AG04450 (cell line): ENCODE measurements at regions not wholly inside any gene's neighbourhood (a gene's known extent, or its start where the extent isn't known, plus 50 kb on each side); places are given as distances from the start of the nearest gene placed in this dataset.

Experiments used
- CTCF ChIA-PET: fragments of 300-600, 350-600 bp; formaldehyde crosslinking; extraction: SDS; loops from one replicate; lab custom pipeline; 2022; ENCODE audit warnings: antibody characterized with exemption, inconsistent platforms; lab: Charles Lee
- POLR2A ChIA-PET: fragments of 350-600 bp; formaldehyde crosslinking; extraction: SDS; loops from one replicate; lab custom pipeline; 2021; ENCODE audit warnings: antibody characterized with exemption, inconsistent platforms; lab: Yijun Ruan, JAX
- DNase-seq: peaks from one replicate; pipeline ENCODE4 v3.0.0-alpha.2; 2011; ENCODE audit warnings: low read depth, low spot score
- H3K27ac ChIP-seq: one replicate; pipeline ENCODE4 v1.5.1; 2012; ENCODE audit warnings: low read depth, low read length, control low read depth
- H3K27me3 ChIP-seq: one replicate; pipeline ENCODE4 v1.6.0; 2012; ENCODE audit warnings: low read length; ENCODE audit not compliant: control insufficient read depth, insufficient read depth
- H3K4me3 ChIP-seq: 2 replicates; pipeline ENCODE4 v1.5.1; 2011; ENCODE audit warnings: mild to moderate bottlenecking, low read depth, low read length, control low read depth
- H3K9me3 ChIP-seq: 2 replicates; pipeline ENCODE4 v1.5.1; 2012; ENCODE audit warnings: low read length; ENCODE audit not compliant: control insufficient read depth, insufficient read depth
- TF ChIP-seq, protein P1 (sequence below): IDR thresholded peaks from 2 replicates; pipeline ENCODE4 v1.5.1; 2011; ENCODE audit warnings: low read depth, low read length, control low read depth, inconsistent platforms

DNA sequence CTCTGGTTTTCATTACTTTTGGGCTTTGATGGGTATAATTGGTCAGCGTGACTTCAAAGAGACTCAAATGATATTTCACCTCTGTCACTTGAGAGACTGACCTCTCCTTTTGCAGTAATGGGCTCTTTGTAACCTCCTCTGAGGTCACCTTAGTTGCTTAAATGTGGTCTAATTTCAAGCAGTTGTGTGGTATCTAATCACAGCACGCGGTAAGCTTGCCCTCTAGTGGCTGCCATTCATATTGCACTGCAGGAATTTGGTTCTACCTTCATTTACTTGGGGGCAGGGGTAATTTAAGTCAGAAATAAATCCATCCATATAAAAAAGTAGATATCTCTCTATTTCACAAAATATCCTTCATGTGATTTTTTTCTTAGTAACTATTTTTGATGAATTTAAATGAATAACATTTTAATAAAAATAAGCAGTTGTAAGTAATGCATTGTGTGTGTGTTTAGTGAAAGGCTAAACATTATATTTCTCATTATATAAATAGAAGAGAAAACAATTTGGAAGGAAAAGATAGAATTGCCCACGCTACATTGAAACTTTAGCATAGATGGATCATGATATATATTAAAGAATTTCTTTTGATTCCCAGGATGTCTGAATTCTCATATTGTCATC is 55.0 kb upstream of the ANO3 start:
- Histone ChIP-seq H3K27me3 (no peaks in the 10 kb centered on the region), H3K4me3 (no peak overlapping the region), H3K9me3 (no peaks in the 10 kb centered on the region), H3K27ac (no peak overlapping the region)
- POLR2A ChIA-PET, result no interaction called here
- CTCF ChIA-PET, result interaction anchor here (1.0 to 2.1 kb wide), 4 partner anchors 13 to 296 kb away, joined by 3 to 11 read pairs (median 6); no protein-coding TSS in a partner anchor
- TF ChIP-seq, protein P1, sequence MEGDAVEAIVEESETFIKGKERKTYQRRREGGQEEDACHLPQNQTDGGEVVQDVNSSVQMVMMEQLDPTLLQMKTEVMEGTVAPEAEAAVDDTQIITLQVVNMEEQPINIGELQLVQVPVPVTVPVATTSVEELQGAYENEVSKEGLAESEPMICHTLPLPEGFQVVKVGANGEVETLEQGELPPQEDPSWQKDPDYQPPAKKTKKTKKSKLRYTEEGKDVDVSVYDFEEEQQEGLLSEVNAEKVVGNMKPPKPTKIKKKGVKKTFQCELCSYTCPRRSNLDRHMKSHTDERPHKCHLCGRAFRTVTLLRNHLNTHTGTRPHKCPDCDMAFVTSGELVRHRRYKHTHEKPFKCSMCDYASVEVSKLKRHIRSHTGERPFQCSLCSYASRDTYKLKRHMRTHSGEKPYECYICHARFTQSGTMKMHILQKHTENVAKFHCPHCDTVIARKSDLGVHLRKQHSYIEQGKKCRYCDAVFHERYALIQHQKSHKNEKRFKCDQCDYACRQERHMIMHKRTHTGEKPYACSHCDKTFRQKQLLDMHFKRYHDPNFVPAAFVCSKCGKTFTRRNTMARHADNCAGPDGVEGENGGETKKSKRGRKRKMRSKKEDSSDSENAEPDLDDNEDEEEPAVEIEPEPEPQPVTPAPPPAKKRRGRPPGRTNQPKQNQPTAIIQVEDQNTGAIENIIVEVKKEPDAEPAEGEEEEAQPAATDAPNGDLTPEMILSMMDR, result peak; percentile 99
- peak; percentile 20 for DNase-seq

- CTCF ChIA-PET, result interaction anchor here (0.6 to 2.1 kb wide), 3 partner anchors 8 to 297 kb away, joined by 4 to 11 read pairs (median 9); no protein-coding TSS in a partner anchor
Measured at GRCh38 chr11:26278354-26278753, 53.6 kb upstream of the ANO3 start.

More at GRCh38 chr11:26278354-26278753, 53.6 kb upstream of the ANO3 start:
- DNase-seq, result no peak
- no peak overlapping the region for H3K27ac ChIP-seq
- no peaks in the 10 kb centered on the region for H3K27me3 ChIP-seq
- H3K9me3 ChIP-seq, result no peaks in the 10 kb centered on the region
- H3K4me3 ChIP-seq, result no peak overlapping the region
- POLR2A ChIA-PET, result no interaction called here
- TF ChIP-seq, protein P1, result no peak
